Astrocyte of the spinal cord (primary cell): ENCODE measurements at regions not wholly inside any gene's neighbourhood (a gene's known extent, or its start where the extent isn't known, plus 50 kb on each side); places are given as distances from the start of the nearest gene placed in this dataset.

ENCODE experiments used
- DNase-seq: peaks from one replicate; pipeline ENCODE4 v3.0.0; 2011; ENCODE audit warnings: low read depth, low spot score
- H3K4me3 ChIP-seq: 2 replicates; pipeline ENCODE4 v1.5.1; 2011; ENCODE audit warnings: low read depth, mild to moderate bottlenecking, low read length, moderate library complexity
- CTCF ChIP-seq: IDR thresholded peaks from 2 replicates; pipeline ENCODE4 v1.5.1; 2012; ENCODE audit warnings: low read depth, mild to moderate bottlenecking, low read length, inconsistent platforms
- in situ Hi-C: cut with HindIII; loops from 2 replicates; pipeline ENCODE4 v1.10.0; 2017; ENCODE audit warnings: low sequenced_read_pairs

GRCh38 chr10:24007359-24007758, 201.6 kb upstream of the KIAA1217 start:
- H3K4me3 ChIP-seq = no peak overlapping the region
- in situ Hi-C loops = no loop called here
- DNase-seq = no peak
- TF ChIP-seq CTCF = no peak

DNA sequence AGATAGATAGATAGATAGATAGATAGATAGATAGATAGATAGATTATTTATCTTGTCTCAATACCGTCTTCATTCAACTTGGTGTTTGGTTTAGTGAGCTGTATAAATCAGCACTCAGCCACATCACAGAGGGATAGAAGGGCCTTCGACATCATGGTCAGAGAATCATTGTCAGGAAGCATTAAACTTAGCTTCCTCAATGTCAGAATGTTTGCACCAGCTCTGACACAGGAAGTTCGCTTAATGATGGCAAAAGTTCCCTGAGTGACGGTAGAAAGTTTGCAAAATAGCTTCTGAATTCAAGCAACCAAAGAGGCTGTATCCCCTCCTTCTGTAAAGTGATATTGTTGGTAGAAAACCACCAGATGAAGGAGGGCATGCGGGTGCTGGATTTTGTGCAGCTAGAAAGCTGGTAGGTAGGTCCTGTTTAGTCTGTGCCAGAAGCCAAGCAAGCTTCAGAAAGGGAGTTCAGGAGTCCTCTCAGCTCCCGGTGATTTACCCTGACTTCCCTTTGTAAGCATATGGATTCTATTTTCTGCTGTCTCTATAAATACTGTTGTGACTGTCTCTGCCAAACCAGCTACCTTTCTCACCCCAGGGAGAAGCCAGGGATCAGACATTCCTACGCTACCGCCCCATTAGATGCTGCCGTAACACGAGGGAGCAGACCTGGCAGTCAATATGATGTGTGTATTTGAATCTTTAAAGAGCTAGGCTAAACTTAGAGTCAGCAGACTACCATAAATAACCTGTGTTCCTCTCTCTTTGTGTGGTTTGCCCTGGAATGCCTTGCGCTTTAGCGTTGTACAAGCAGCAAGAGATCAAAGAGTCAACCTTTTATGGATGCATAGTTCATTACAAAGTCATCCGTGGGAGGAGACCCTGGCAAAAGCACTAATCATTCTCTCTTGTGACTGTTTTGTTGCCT, 200.5 kb upstream of the KIAA1217 start:
- no peak overlapping the region for H3K4me3 ChIP-seq
- no peak for TF ChIP-seq CTCF
- peak; percentile 87 for DNase-seq
- in situ Hi-C loops = no loop called here

- TF ChIP-seq CTCF = no peak
- H3K4me3 ChIP-seq = no peak overlapping the region
- in situ Hi-C loops = no loop called here
- DNase-seq = no peak
Measured at GRCh38 chr10:24009115-24009514, 199.8 kb upstream of the KIAA1217 start.

DNA sequence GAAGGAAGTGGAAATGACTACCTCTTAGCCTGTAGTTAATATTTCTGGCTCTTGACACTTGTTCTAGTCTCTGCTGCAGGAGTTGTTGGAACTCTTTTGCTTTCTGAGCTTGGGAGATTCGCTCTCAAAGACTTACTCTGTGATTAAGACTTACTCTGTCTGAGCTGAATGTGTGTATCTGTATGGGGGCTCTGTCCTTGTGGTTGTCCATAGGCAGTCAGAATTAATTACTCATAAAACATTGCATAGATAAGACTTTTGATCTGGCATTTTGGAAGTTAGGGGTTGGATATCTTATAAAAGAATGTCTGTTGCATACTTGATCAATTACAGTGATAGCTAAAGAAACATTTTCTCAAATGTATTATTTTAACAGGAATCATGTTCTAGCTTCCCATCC, 199.2 kb upstream of the KIAA1217 start:
- in situ Hi-C loops = no loop called here
- no peak for DNase-seq
- no peak overlapping the region for H3K4me3 ChIP-seq
- no peak for TF ChIP-seq CTCF

- DNase-seq = no peak
- no peak overlapping the region for H3K4me3 ChIP-seq
- no peak for TF ChIP-seq CTCF
- in situ Hi-C loops = no loop called here
Measured at GRCh38 chr10:24010436-24010970, 198.4 kb upstream of the KIAA1217 start.

DNA sequence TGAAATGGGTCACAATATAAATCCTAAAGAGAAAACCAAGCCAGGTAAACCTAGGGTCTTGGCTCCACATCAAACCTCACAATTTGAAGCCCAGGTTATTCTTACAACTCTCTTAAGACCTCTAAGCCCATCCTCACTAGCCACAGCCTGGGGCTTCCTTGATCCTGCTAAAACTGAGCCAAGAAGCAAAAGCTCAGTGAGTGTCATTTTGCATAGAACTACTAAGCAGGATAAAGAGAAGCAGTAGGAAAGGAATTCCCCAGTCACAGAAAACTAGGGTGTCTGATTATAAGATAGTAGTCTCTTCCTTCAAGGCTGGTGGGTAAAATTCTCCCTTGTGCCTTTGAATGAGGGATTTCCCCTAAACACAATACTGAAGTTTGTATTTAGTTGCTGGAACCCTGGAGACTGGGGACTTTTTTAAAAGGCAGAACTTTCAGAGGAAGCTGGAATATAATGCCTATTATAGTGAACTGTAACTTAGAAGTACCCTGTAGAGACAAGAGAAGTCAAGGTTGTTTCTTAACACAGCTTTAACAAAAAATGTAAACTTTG, 196.6 kb upstream of the KIAA1217 start:
- H3K4me3 ChIP-seq = no peak overlapping the region
- TF ChIP-seq CTCF = no peak
- DNase-seq = no peak
- in situ Hi-C loops = no loop called here
